Transverse colon (tissue), 4 donors: ENCODE measurements at regions not wholly inside any gene's neighbourhood (a gene's known extent, or its start where the extent isn't known, plus 50 kb on each side); places are given as distances from the start of the nearest gene placed in this dataset.
"Not testable (repeated sequence)": the region's sequence is repeated elsewhere in the genome, so short reads cannot be mapped to it uniquely, and the experiment has no call there.

Source experiments
- DNase-seq: peaks from one replicate; pipeline ENCODE4 v3.0.0-alpha.2; 2019
- H3K27ac ChIP-seq, 4 donors: fragments of 200-600 bp; sonication (generic); 2 replicates each; pipeline ENCODE4 v1.5.1; 2016 to 2018; ENCODE audit warnings: inconsistent platforms in 4 of 4
- H3K27me3 ChIP-seq: fragments of 200-600 bp; sonication (generic); 2 replicates; pipeline ENCODE4 v1.5.1; 2017; ENCODE audit warnings: inconsistent platforms
- H3K36me3 ChIP-seq, 4 donors: fragments of 200-600 bp; sonication (generic); 2 replicates each; pipeline ENCODE4 v1.5.1; 2017 to 2019; ENCODE audit warnings: inconsistent platforms in 4 of 4
- H3K4me1 ChIP-seq, 4 donors: fragments of 200-600 bp; sonication (generic); 2 replicates each; pipeline ENCODE4 v1.5.1; 2017 to 2020; ENCODE audit warnings: inconsistent platforms in 4 of 4
- H3K4me3 ChIP-seq, 4 donors: fragments of 200-600 bp; sonication (generic); 1 replicate in 1 of 4; 2 replicates in 3 of 4; pipeline versions ENCODE4 v1.5.1 to v1.6.1; 2017 to 2019; ENCODE audit warnings: inconsistent platforms in 4 of 4
- H3K9me3 ChIP-seq, 2 donors: fragments of 200-600 bp; sonication (generic); 2 replicates each; pipeline ENCODE4 v1.5.1; 2017 to 2019; ENCODE audit warnings: inconsistent platforms in 2 of 2
- CTCF ChIP-seq, 5 experiments: fragments of 200-600 bp in 3 of 5; fragments of 450-650 bp in 2 of 5; sonication (generic) in 3 of 5; IDR thresholded peaks; 1 replicate in 2 of 5; 2 replicates in 3 of 5; pipeline ENCODE4 v1.5.1; 2016 to 2017; ENCODE audit warnings: antibody characterized with exemption in 5 of 5, inconsistent platforms in 3 of 5, mild to moderate bottlenecking in 2 of 5, moderate library complexity in 1 of 5
- EP300 ChIP-seq: sonication (generic); formaldehyde crosslinking; IDR thresholded peaks from one replicate; pipeline ENCODE4 v1.6.1; 2017; ENCODE audit warnings: antibody characterized with exemption, low read depth
- POLR2A ChIP-seq: fragments of 450-650 bp; IDR thresholded peaks from one replicate; pipeline ENCODE4 v1.6.1; 2016; ENCODE audit warnings: antibody characterized with exemption, mild to moderate bottlenecking, moderate library complexity
- POLR2AphosphoS5 ChIP-seq, 3 donors: sonication (generic); formaldehyde crosslinking; IDR thresholded peaks; one replicate each; pipeline ENCODE4 v1.6.1; 2016; ENCODE audit warnings: antibody characterized with exemption in 3 of 3
- WGBS, 2 donors: methylation state at CpG; one replicate each; pipeline ENCODE4 v1.1.5; 2018; ENCODE audit warnings: low coverage in 1 of 2; 5-methylcytosine and 5-hydroxymethylcytosine counted together
- in situ Hi-C, 4 donors: fragments of 200-750 bp; cut with MboI; loops; one replicate each; pipeline versions ENCODE4 v1.15.0 to v1.15.1; 2017; ENCODE audit warnings: low sequenced_read_pairs in 3 of 4, low pct_ligation_motif_present in 1 of 4, low pct_unique_long_range_greater_than_20kb in 1 of 4
- intact Hi-C: fragments of 100-400 bp; cut with DNase I; formaldehyde crosslinking; loops from one replicate; pipeline ENCODE4 v1.15.1; 2023; ENCODE audit warnings: low total_unique reads

GRCh38 chr21:22796147-22796546 lies 1797.9 kb downstream of the NCAM2 start:
- TF ChIP-seq POLR2A, result no peak
- no peak for TF ChIP-seq CTCF (IDR thresholded peaks at IDR 0.05)
- TF ChIP-seq EP300, result no peak
- TF ChIP-seq POLR2AphosphoS5 (IDR thresholded peaks at IDR 0.05), result no peak
- WGBS, 2 donors, result 88 to 92% methylated on average over 8 to 9 of the region's 9 CpGs
- H3K4me1 ChIP-seq, result no peaks in the 10 kb centered on the region
- no peak for DNase-seq
- intact Hi-C loops (no loop called here), in situ Hi-C loops (loop anchor here in 3 of 4 donors (10.0 to 25.0 kb wide), 4 partner anchors 1631 to 1809 kb away; partner anchors contain the start of gene NCAM2 (in 1 of the 3))
- H3K9me3 ChIP-seq, result no peaks in the 10 kb centered on the region
- no peaks in the 10 kb centered on the region for H3K36me3 ChIP-seq
- H3K4me3 ChIP-seq, result no peak overlapping the region
- no peak overlapping the region for H3K27ac ChIP-seq
- H3K27me3 ChIP-seq, result no peaks in the 10 kb centered on the region

- H3K4me1 ChIP-seq, result no peaks in the 10 kb centered on the region
- no peak overlapping the region for H3K27ac ChIP-seq
- WGBS, 2 donors, result 47 to 70% methylated on average over 3 of the region's 3 CpGs
- no peak overlapping the region for H3K4me3 ChIP-seq
- H3K36me3 ChIP-seq, result no peaks in the 10 kb centered on the region
- intact Hi-C loops (no loop called here), in situ Hi-C loops (no loop called here)
- H3K9me3 ChIP-seq, result no peaks in the 10 kb centered on the region
- TF ChIP-seq POLR2AphosphoS5 (IDR thresholded peaks at IDR 0.05) (no peak), EP300 (no peak)
- no peak for DNase-seq
- H3K27me3 ChIP-seq, result no peaks in the 10 kb centered on the region
These were observed 1805.9 kb downstream of the NCAM2 start for GRCh38 chr21:22804151-22804550.

GRCh38 chr21:22806278-22806677 lies 1808.1 kb downstream of the NCAM2 start:
- H3K4me3 ChIP-seq, result no peak overlapping the region
- no peaks in the 10 kb centered on the region for H3K27me3 ChIP-seq
- in situ Hi-C loops, result no loop called here
- no peak overlapping the region for H3K27ac ChIP-seq
- no peaks in the 10 kb centered on the region for H3K36me3 ChIP-seq
- intact Hi-C loops, result no loop called here
- H3K9me3 ChIP-seq, result no peaks in the 10 kb centered on the region
- TF ChIP-seq POLR2AphosphoS5 (IDR thresholded peaks at IDR 0.05), result no peak
- 90 to 92% methylated on average over 3 of the region's 3 CpGs for WGBS, 2 donors
- H3K4me1 ChIP-seq, result no peaks in the 10 kb centered on the region
- DNase-seq, result no peak

- no peak for DNase-seq
- TF ChIP-seq POLR2A, result no peak
- TF ChIP-seq CTCF (IDR thresholded peaks at IDR 0.05), result no peak
- WGBS, 2 donors, result 36 to 49% methylated on average over 3 of the region's 3 CpGs
- no peak overlapping the region for H3K27ac ChIP-seq
- no peaks in the 10 kb centered on the region for H3K4me1 ChIP-seq
- H3K36me3 ChIP-seq, result no peaks in the 10 kb centered on the region
- H3K9me3 ChIP-seq, result no peaks in the 10 kb centered on the region
- intact Hi-C loops (no loop called here), in situ Hi-C loops (no loop called here)
- no peaks in the 10 kb centered on the region for H3K27me3 ChIP-seq
- no peak overlapping the region for H3K4me3 ChIP-seq
These were observed 1815.0 kb downstream of the NCAM2 start for GRCh38 chr21:22813201-22813600.

GRCh38 chr21:22818681-22819485 lies 1820.7 kb downstream of the NCAM2 start:
- H3K27ac ChIP-seq, H3K9me3 ChIP-seq, H3K27me3 ChIP-seq, H3K36me3 ChIP-seq, in situ Hi-C loops, H3K4me1 ChIP-seq, intact Hi-C loops, H3K4me3 ChIP-seq, DNase-seq: not testable (repeated sequence)
- WGBS, 2 donors, result 89 to 95% methylated on average over 4 to 16 of the region's 40 CpGs

- DNase-seq, result no peak
- in situ Hi-C loops (no loop called here), intact Hi-C loops (no loop called here)
- H3K4me1 ChIP-seq, result no peaks in the 10 kb centered on the region
- no peak overlapping the region for H3K27ac ChIP-seq
- H3K4me3 ChIP-seq, result no peak overlapping the region
- TF ChIP-seq POLR2AphosphoS5 (IDR thresholded peaks at IDR 0.05), result no peak
- no peak for TF ChIP-seq EP300
- TF ChIP-seq CTCF (IDR thresholded peaks at IDR 0.05), result no peak
- no peak for TF ChIP-seq POLR2A
- H3K9me3 ChIP-seq, result peaks cover 0 to 18% of the 10 kb centered on the region in 2 donors
- H3K27me3 ChIP-seq, result no peaks in the 10 kb centered on the region
- no peaks in the 10 kb centered on the region for H3K36me3 ChIP-seq
These were observed 1829.2 kb downstream of the NCAM2 start for GRCh38 chr21:22827422-22827821.
